AG04450 (cell line): ENCODE measurements at regions not wholly inside any gene's neighbourhood (a gene's known extent, or its start where the extent isn't known, plus 50 kb on each side); places are given as distances from the start of the nearest gene placed in this dataset.

ENCODE experiments used
- CTCF ChIA-PET: fragments of 300-600, 350-600 bp; formaldehyde crosslinking; extraction: SDS; loops from one replicate; lab custom pipeline; 2022; ENCODE audit warnings: antibody characterized with exemption, inconsistent platforms; lab: Charles Lee
- POLR2A ChIA-PET: fragments of 350-600 bp; formaldehyde crosslinking; extraction: SDS; loops from one replicate; lab custom pipeline; 2021; ENCODE audit warnings: antibody characterized with exemption, inconsistent platforms; lab: Yijun Ruan, JAX
- DNase-seq: peaks from one replicate; pipeline ENCODE4 v3.0.0-alpha.2; 2011; ENCODE audit warnings: low read depth, low spot score
- H3K27ac ChIP-seq: one replicate; pipeline ENCODE4 v1.5.1; 2012; ENCODE audit warnings: low read depth, low read length, control low read depth
- H3K27me3 ChIP-seq: one replicate; pipeline ENCODE4 v1.6.0; 2012; ENCODE audit warnings: low read length; ENCODE audit not compliant: control insufficient read depth, insufficient read depth
- H3K4me3 ChIP-seq: 2 replicates; pipeline ENCODE4 v1.5.1; 2011; ENCODE audit warnings: mild to moderate bottlenecking, low read depth, low read length, control low read depth
- H3K9me3 ChIP-seq: 2 replicates; pipeline ENCODE4 v1.5.1; 2012; ENCODE audit warnings: low read length; ENCODE audit not compliant: control insufficient read depth, insufficient read depth
- CTCF ChIP-seq: IDR thresholded peaks from 2 replicates; pipeline ENCODE4 v1.5.1; 2011; ENCODE audit warnings: low read depth, low read length, control low read depth, inconsistent platforms

- POLR2A ChIA-PET, result interaction anchor here (0.5 kb wide), 1 partner anchor 33 kb away, joined by 3 read pairs; no protein-coding TSS in a partner anchor
- CTCF ChIA-PET, result no interaction called here
- H3K27ac ChIP-seq, result no peak overlapping the region
- no peak for TF ChIP-seq CTCF
- no peak overlapping the region for H3K4me3 ChIP-seq
- H3K27me3 ChIP-seq, result no peaks in the 10 kb centered on the region
- no peak for DNase-seq
- H3K9me3 ChIP-seq, result peaks cover 7% of the 10 kb centered on the region
Measured at GRCh38 chr16:63312346-63312745, 1276.1 kb upstream of the CDH8 start.

GRCh38 chr16:63311313-63311712 is 1275.1 kb upstream of the CDH8 start:
- POLR2A ChIA-PET, result no interaction called here
- CTCF ChIA-PET, result no interaction called here
- H3K27me3 ChIP-seq, result no peaks in the 10 kb centered on the region
- DNase-seq, result no peak
- no peak overlapping the region for H3K27ac ChIP-seq
- no peak overlapping the region for H3K4me3 ChIP-seq
- H3K9me3 ChIP-seq, result peaks cover 7% of the 10 kb centered on the region
- no peak for TF ChIP-seq CTCF

GRCh38 chr16:63302811-63303210 is 1266.6 kb upstream of the CDH8 start:
- peaks cover 4% of the 10 kb centered on the region; the same call in 1 of the 2 replicates for H3K9me3 ChIP-seq
- DNase-seq, result no peak
- no peak for TF ChIP-seq CTCF
- CTCF ChIA-PET, result no interaction called here
- H3K27me3 ChIP-seq, result no peaks in the 10 kb centered on the region
- H3K4me3 ChIP-seq, result no peak overlapping the region
- POLR2A ChIA-PET, result no interaction called here
- H3K27ac ChIP-seq, result no peak overlapping the region

- Histone ChIP-seq H3K4me3 (no peak overlapping the region), H3K27ac (no peak overlapping the region), H3K9me3 (peaks cover 1% of the 10 kb centered on the region; the same call in 1 of the 2 replicates), H3K27me3 (no peaks in the 10 kb centered on the region)
- TF ChIP-seq CTCF, result no peak
- CTCF ChIA-PET, result no interaction called here
- POLR2A ChIA-PET, result no interaction called here
- DNase-seq, result no peak
Measured at GRCh38 chr16:63301349-63301748, 1265.1 kb upstream of the CDH8 start.

GRCh38 chr16:63298993-63299392 is 1262.8 kb upstream of the CDH8 start:
- H3K27ac ChIP-seq, result no peak overlapping the region
- no peak for DNase-seq
- no peaks in the 10 kb centered on the region; the same call in 1 of the 2 replicates for H3K9me3 ChIP-seq
- no peaks in the 10 kb centered on the region for H3K27me3 ChIP-seq
- no peak for TF ChIP-seq CTCF
- CTCF ChIA-PET, result interaction anchor here (0.6 kb wide), 1 partner anchor 1072 kb away, joined by 3 read pairs; no protein-coding TSS in a partner anchor
- POLR2A ChIA-PET, result no interaction called here
- H3K4me3 ChIP-seq, result no peak overlapping the region
